CD4-positive, alpha-beta T cell treated with Interleukin-15 for 4 hours (primary cell): ENCODE measurements at regions not wholly inside any gene's neighbourhood (a gene's known extent, or its start where the extent isn't known, plus 50 kb on each side); places are given as distances from the start of the nearest gene placed in this dataset.

ENCODE experiments used
- DNase-seq: peaks from one replicate; pipeline ENCODE4 v3.0.0-alpha.2; 2020; ENCODE audit warnings: low spot score

- no peak for DNase-seq
Measured at GRCh38 chr2:58545300-58546280, 304.5 kb upstream of the FANCL start.

DNA sequence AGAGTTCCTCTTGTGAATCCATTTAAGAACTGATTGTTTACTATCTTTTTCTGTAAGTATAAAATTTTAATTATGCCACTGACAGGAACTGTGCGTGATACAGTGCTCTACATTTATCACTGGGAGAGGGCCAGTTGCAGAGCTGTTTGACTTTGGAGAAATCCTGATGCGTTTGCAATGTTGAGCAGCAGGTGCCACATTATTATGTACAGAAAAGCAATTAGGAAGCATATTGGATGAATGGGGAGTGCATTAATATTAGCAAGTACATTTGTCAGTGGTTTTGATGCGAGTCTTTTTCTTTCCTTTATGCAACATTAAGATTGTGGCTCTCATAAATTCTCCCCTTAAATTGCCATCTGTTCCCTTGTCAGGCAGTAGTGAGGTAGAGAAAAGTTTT, 302.3 kb upstream of the FANCL start:
- no peak for DNase-seq

DNA sequence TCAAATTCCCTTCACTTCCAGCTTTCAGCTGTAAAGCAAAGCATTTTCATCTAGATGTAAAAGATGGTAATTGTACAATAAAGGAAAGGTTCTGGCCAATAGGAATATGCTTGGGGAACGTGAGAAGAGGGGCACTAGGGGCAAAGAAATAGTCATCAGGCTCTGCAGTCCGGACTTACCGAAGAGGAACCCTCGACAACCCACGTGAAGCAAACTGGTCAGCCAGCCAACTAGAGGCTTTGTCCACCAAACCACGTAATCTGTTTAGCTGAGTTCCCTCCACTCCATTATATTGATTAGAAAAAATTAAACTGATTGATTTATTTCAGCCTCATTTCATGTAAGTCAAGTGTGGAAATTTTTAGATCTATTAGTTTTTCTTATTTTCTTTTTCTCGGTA, 300.4 kb upstream of the FANCL start:
- no peak for DNase-seq

DNA sequence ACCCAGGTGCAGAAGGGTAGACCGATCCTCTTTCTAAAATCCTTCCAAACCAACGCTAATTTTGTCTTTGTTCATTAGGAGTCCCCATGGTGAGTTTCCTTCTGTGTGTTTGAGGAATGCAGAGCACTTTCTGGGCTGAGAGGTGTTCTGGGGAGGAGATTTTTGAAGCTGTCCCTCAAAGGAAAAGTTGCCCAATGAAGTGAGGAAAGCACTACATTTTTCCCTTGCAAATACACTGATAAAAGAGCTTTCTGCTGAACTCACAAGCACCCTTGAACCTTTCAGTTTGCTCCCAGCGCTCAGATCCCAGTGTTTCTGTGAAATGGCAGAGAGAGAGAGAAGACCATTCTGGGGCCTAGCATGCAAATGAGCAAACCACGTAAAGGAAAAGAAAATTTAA, 299.6 kb upstream of the FANCL start:
- DNase-seq = no peak

- DNase-seq = no peak
Measured at GRCh38 chr2:58539973-58540372, 298.8 kb upstream of the FANCL start.

GRCh38 chr2:58535990-58536389, 294.9 kb upstream of the FANCL start:
- no peak for DNase-seq

- no peak for DNase-seq
Measured at GRCh38 chr2:58535182-58535581, 294.1 kb upstream of the FANCL start.

GRCh38 chr2:58533376-58533775, 292.3 kb upstream of the FANCL start:
- no peak for DNase-seq

DNA sequence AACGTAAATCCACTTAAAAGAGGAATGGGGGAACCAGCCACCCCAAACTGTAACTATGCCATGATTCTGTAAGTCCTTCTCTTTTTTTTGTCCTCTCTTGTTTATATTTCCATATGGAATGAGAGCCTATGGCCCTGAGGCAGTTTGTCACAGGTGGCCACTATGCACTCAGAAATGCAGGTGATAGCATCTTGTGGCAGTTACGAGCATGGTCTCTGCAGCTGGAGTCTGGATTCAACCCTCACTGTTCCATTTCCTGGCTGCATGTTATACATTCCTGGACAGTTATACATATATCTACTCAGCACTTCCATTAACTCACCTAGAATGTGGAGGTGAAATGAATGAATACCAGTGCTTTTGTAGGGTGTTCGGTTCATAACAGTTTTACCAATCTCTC, 291.5 kb upstream of the FANCL start:
- no peak for DNase-seq

GRCh38 chr2:58527647-58528046, 286.5 kb upstream of the FANCL start:
- no peak for DNase-seq

- no peak for DNase-seq
Measured at GRCh38 chr2:58521803-58522554, 280.9 kb upstream of the FANCL start.

GRCh38 chr2:58520903-58521302, 279.8 kb upstream of the FANCL start:
- no peak for DNase-seq

- no peak for DNase-seq
Measured at GRCh38 chr2:58517881-58518280, 276.8 kb upstream of the FANCL start.

DNA sequence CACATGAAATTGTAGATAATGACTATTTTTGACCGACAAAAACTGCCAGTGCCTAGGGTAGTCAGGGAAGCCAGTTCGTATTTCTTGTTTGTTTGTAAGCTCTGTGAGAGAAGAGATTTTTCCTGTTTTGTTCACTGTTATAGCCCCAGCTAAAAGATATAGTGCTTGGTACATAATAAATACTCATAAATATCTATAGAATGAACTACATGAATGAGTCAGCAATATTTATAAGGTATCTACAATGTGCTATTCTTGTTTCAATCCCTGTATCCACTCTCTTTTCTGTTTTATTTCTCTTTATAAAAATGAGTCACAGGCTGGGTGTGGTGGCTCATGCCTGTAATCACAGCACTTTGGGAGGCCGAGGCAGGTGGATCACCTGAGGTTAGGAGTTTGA, 275.6 kb upstream of the FANCL start:
- no peak for DNase-seq

GRCh38 chr2:58515827-58516573, 274.9 kb upstream of the FANCL start:
- no peak for DNase-seq

- no peak for DNase-seq
Measured at GRCh38 chr2:58514252-58514651, 273.1 kb upstream of the FANCL start.

DNA sequence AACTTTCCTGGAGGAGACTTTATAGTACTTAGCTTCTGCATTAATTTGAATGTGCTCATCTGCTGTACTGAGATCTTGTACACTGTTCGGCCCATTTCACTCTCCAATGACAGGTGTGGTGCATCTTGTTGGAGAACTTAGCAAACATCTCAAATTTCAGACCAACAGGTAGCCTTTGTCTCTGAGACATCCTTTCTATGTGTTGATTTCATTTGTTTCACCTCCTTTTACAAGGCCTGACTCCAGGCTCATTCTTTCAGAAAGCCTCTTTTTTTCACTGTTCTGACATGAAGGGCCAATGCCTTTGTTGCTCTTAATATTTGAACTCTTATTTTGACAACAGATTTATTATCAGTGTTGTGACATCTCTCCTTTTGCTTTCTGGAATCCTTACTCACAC, 271.8 kb upstream of the FANCL start:
- no peak for DNase-seq

GRCh38 chr2:58508006-58508405, 266.9 kb upstream of the FANCL start:
- no peak for DNase-seq

DNA sequence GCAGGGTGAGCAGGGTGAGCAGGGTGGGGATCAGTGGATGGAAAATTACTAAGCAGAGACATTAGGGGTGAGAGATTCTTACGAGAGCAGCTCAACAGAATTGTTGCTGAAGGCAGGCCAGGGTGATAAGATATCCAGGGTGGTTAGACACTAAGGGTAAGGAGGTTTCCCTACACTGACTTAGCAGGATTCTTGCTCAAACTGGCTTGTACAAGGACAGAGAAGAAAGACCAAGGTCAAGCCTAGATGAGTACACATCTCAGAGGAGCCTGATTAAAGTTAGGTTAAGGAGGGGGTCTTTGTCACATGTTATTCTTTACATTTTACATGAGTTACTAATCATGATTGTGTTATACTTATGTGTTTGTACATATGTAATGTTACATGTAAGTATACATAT, 262.8 kb upstream of the FANCL start:
- DNase-seq = no peak

DNA sequence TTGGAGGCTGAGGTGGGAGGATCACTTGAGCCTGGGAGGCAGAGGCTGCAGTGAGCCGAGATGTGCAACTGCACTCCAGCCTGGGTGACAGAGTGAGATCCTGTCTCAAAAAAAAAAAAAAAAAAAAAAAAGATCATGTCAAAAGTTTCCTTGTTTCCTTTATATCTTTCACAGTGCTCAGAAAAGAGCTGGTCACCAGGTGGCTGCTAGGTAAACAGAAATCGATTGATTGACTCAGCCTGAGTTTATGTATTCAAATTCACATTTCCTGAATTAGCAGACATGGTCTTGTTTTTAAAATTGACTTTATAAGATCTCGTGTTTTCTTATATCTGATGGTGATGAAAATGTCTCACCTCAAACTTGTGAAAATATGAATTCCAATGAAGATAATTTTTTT, 261.8 kb upstream of the FANCL start:
- DNase-seq = no peak

- DNase-seq = no peak
Measured at GRCh38 chr2:58501371-58502160, 260.4 kb upstream of the FANCL start.

- DNase-seq = no peak
Measured at GRCh38 chr2:58497168-58497567, 256.0 kb upstream of the FANCL start.
